Nephron (organoid): ENCODE measurements at regions not wholly inside any gene's neighbourhood (a gene's known extent, or its start where the extent isn't known, plus 50 kb on each side); places are given as distances from the start of the nearest gene placed in this dataset.
A peak's percentile ranks its signal among the peaks of the same experiment; 100 is the strongest.

Source experiments
- H3K27ac Mint-ChIP-seq, 3 experiments: 2 replicates each; pipeline ENCODE4 v1.8.0; 2020; ENCODE audit warnings: mixed read lengths in 3 of 3, mild to moderate bottlenecking in 2 of 3, moderate library complexity in 1 of 3
- H3K27me3 Mint-ChIP-seq: 2 replicates; pipeline ENCODE4 v1.8.0; 2021; ENCODE audit warnings: low read depth, mild to moderate bottlenecking, moderate library complexity, mixed read lengths
- H3K36me3 Mint-ChIP-seq: 2 replicates; pipeline ENCODE4 v1.8.0; 2020; ENCODE audit warnings: low read depth, mixed read lengths
- H3K4me1 Mint-ChIP-seq: 2 replicates; pipeline ENCODE4 v1.8.0; 2020; ENCODE audit warnings: mixed read lengths
- H3K4me3 Mint-ChIP-seq, 3 experiments: 2 replicates each; pipeline ENCODE4 v1.8.0; 2020; ENCODE audit warnings: mild to moderate bottlenecking in 3 of 3, mixed read lengths in 3 of 3, moderate library complexity in 2 of 3
- H3K9me3 Mint-ChIP-seq: 2 replicates; pipeline ENCODE4 v1.8.0; 2020; ENCODE audit warnings: mixed read lengths
- TF ChIP-seq, protein P1 (sequence below), 3 experiments: fragments of 200-600 bp; sonication (generic); IDR thresholded peaks; one replicate each; pipeline ENCODE4 v1.5.0; 2021; ENCODE audit warnings: antibody characterized with exemption in 3 of 3; ENCODE audit not compliant: unreplicated experiment in 3 of 3

DNA sequence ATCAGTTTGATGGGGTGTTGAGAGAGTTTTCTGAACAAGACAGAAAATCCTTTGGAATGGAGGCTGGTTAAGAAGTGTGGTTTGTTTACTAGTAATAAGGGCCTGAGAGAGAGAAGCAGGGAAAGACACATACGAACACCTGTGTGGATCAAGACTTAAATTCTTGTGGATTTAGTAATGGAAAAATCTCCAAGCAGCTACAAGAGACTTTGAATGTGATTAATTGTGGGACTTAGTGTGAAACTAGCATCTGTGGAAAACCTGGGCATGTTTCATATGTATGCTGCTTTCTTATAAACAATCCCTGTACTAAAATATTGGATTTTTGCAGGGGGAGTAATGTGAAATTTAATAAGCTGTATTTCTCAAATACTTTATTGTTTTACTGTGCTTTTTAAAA lies 399.1 kb downstream of the SI start:
- Mint-ChIP-seq H3K27me3 (no peaks in the 10 kb centered on the region), H3K4me1 (no peaks in the 10 kb centered on the region), H3K4me3 (no peak overlapping the region), H3K9me3 (no peaks in the 10 kb centered on the region), H3K36me3 (no peaks in the 10 kb centered on the region), H3K27ac (no peak overlapping the region)
- TF ChIP-seq, protein P1, sequence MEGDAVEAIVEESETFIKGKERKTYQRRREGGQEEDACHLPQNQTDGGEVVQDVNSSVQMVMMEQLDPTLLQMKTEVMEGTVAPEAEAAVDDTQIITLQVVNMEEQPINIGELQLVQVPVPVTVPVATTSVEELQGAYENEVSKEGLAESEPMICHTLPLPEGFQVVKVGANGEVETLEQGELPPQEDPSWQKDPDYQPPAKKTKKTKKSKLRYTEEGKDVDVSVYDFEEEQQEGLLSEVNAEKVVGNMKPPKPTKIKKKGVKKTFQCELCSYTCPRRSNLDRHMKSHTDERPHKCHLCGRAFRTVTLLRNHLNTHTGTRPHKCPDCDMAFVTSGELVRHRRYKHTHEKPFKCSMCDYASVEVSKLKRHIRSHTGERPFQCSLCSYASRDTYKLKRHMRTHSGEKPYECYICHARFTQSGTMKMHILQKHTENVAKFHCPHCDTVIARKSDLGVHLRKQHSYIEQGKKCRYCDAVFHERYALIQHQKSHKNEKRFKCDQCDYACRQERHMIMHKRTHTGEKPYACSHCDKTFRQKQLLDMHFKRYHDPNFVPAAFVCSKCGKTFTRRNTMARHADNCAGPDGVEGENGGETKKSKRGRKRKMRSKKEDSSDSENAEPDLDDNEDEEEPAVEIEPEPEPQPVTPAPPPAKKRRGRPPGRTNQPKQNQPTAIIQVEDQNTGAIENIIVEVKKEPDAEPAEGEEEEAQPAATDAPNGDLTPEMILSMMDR (IDR thresholded peaks at IDR 0.05; ENCODE audit: unreplicated experiment in 3 of 3) = no peak

DNA sequence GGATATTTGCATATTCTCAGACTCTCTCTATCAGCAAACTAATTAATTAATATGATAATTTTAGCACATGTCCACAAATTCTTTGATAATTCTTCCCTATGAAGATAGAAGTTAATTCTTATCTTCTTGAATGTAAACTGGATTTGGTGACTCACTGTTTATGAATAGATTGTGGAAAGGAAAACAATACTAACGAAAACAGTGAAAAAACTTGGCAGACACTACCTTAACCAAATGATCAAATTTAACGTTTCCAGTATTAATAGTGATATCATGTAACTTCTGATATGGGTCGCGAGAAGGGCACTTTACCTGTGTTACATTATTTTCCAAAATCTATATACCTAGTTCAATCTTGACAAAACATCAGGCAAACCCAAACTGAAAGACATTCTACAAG lies 401.0 kb downstream of the SI start:
- no peaks in the 10 kb centered on the region for H3K36me3 Mint-ChIP-seq
- no peaks in the 10 kb centered on the region for H3K4me1 Mint-ChIP-seq
- H3K4me3 Mint-ChIP-seq = no peak overlapping the region
- no peaks in the 10 kb centered on the region for H3K9me3 Mint-ChIP-seq
- no peaks in the 10 kb centered on the region for H3K27me3 Mint-ChIP-seq
- no peak overlapping the region for H3K27ac Mint-ChIP-seq
- TF ChIP-seq, protein P1 (IDR thresholded peaks at IDR 0.05; ENCODE audit: unreplicated experiment in 3 of 3) = no peak

- Mint-ChIP-seq H3K27me3 (no peaks in the 10 kb centered on the region), H3K27ac (no peak overlapping the region), H3K4me1 (no peaks in the 10 kb centered on the region), H3K4me3 (no peak overlapping the region), H3K9me3 (no peaks in the 10 kb centered on the region), H3K36me3 (no peaks in the 10 kb centered on the region)
- TF ChIP-seq, protein P1 (IDR thresholded peaks at IDR 0.05; ENCODE audit: unreplicated experiment in 3 of 3) = peak in 1 of 3 experiments; percentile 28
Observed at GRCh38 chr3:164673738-164674137, 404.6 kb downstream of the SI start.

DNA sequence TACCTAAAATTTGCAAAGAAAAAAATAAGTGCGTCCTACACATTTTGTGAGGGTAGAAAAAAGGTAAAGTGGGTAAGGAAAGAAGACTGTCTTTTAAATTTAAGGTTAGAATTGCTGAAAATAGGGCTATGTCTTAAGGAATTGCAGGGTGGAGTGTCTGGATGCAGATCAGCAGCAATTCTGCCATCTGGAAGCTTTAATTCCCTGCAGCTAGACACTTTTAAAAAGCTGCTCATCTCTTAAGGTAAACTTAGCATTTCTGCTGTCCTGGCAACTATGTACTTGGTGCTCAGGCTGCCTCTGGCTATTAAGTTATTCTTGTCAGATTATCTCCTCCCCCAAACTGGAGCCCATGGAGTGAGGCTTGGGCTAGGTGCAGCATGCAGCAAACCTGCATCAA lies 420.2 kb downstream of the SI start:
- Mint-ChIP-seq H3K9me3 (no peaks in the 10 kb centered on the region), H3K27me3 (no peaks in the 10 kb centered on the region), H3K36me3 (no peaks in the 10 kb centered on the region), H3K27ac (no peak overlapping the region), H3K4me1 (no peaks in the 10 kb centered on the region), H3K4me3 (no peak overlapping the region)
- TF ChIP-seq, protein P1 (IDR thresholded peaks at IDR 0.05; ENCODE audit: unreplicated experiment in 3 of 3) = no peak

GRCh38 chr3:164657631-164658030 lies 420.7 kb downstream of the SI start:
- TF ChIP-seq, protein P1 (IDR thresholded peaks at IDR 0.05; ENCODE audit: unreplicated experiment in 3 of 3) = no peak
- no peaks in the 10 kb centered on the region for H3K27me3 Mint-ChIP-seq
- H3K36me3 Mint-ChIP-seq = no peaks in the 10 kb centered on the region
- no peaks in the 10 kb centered on the region for H3K9me3 Mint-ChIP-seq
- H3K4me1 Mint-ChIP-seq = no peaks in the 10 kb centered on the region
- H3K27ac Mint-ChIP-seq = no peak overlapping the region
- H3K4me3 Mint-ChIP-seq = no peak overlapping the region

GRCh38 chr3:164655462-164655861 lies 422.8 kb downstream of the SI start:
- no peaks in the 10 kb centered on the region for H3K36me3 Mint-ChIP-seq
- H3K9me3 Mint-ChIP-seq = no peaks in the 10 kb centered on the region
- H3K4me3 Mint-ChIP-seq = no peak overlapping the region
- H3K27ac Mint-ChIP-seq = no peak overlapping the region
- peaks cover 4% of the 10 kb centered on the region for H3K27me3 Mint-ChIP-seq
- TF ChIP-seq, protein P1 (IDR thresholded peaks at IDR 0.05; ENCODE audit: unreplicated experiment in 3 of 3) = no peak
- H3K4me1 Mint-ChIP-seq = no peaks in the 10 kb centered on the region
